Occipital lobe (tissue), 1 donor: ENCODE measurements at regions not wholly inside any gene's neighbourhood (a gene's known extent, or its start where the extent isn't known, plus 50 kb on each side); places are given as distances from the start of the nearest gene placed in this dataset.
A peak's percentile ranks its signal among the peaks of the same experiment; 100 is the strongest.

Experiments used
- DNase-seq: peaks from one replicate; lab custom pipeline; 2025; lab: John Stamatoyannopoulos, UW

- no peak for DNase-seq
Measured at GRCh38 chr11:104655066-104655465, 243.2 kb downstream of the CASP12 start.

- no peak for DNase-seq
Measured at GRCh38 chr11:104654181-104654813, 244.0 kb downstream of the CASP12 start.

DNA sequence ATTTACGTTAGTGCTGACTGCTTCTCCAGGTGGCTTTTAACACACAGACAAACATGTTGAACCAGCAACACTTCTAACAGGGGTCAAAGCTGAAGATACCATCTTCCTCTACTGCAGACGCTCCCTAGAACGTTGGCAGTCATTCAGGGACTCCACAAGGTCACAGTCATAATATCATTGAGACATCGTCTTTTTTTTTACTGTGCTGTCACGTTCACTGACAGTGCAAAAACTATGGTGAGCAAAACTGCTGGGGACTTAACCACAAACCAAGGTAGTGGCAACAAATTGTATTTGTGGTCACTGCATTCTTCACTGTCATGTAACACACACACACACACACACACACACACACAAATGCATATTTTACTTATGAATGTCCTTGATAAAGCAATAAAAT lies 244.9 kb downstream of the CASP12 start:
- DNase-seq: no peak

DNA sequence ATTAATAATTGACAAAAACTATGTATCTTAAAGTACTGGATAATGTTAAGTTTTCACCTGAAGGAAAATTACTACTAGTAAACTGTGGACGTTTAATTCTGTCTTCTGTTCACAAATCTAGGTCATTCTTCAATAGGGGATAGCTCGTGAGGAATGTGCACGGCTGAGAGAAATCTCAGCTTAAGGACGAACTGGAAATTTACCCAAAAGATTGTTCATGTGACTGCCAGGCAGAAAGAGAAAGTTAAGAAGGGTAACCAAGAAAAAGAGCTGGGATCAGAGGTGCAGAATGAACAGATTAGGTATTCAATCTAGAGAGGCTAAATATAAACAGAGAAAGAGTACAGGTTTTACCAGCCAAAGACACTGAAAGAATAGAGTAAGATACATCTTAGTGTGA lies 245.3 kb downstream of the CASP12 start:
- DNase-seq: no peak

DNA sequence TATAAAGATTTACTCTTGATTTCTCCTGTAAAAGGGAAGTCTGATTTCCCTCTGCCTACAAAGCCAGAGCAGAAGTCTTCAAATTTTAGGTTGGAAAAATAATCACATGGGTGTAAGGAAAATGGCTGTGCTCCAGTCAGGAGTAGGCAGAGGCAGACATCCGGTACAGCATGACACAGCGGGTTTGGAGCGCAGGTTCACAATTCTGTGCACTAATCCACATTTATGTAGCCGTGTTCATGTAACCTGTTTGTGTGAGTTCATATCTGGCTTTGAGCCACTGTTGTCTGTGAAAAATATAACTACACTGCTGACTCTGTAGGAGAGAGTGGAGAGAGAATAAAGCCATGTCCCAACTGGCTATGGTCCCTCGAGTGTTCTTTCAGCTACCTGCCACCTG lies 248.0 kb downstream of the CASP12 start:
- DNase-seq: no peak

DNA sequence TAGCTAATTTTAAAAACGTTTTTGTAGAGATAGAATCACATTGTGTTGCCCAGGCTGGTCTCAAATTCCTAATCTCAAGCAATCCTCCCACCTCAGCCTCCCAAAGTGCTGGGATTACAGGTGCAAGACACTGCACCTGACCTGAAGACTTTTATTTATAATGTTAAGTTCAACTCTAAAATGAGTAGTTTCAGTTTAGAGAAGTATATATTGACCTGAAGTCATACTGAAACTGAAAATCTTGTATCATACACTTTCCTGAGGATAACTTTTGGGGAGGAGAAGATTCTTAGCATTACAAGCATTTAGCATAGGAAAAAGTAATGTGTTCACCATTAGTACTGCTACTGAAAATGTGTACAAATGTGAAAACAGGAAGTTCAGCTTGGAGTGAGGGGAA lies 249.3 kb downstream of the CASP12 start:
- no peak for DNase-seq

DNA sequence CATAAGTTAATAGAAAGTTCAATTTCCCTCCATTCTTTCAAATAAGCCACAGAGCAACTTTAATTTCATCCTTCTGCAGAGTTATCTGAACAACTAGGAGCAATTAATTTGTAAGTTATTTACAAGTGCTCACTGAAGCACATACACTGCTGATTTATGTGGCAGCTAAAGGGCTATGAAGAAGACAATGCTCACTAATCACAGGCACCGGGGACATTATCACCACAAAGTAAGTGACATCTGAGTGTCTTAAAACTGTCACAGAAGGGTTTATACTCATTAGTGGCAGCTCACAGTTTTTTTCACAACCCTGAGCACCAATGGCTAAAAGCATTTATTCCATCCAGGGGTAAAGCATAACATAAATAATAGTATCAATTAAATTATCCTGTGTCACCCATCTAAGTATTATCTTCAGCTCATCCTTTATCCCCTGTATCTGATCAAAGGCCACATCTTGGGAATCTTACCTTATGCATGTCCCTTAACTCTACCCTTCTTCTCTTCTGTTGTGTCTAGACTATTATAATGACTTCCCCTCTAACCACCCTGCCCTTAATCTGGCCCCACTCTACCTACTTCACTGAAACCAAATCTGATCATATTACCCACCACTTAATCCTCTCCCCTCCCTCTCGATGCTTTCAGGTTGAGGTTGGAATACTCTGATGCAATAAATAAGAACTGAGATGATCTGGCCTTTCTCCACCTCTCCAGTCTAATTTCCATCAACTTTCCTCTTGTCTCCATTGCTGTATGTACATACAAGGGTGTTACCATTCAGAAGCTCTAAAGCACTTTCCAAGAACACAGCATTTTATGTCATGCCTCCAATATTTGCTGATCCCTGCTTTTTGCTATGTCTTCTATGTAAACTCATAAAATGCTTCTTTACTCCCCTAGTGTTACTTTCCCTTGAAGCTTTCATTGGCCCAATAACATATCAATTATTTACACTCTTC lies 252.7 kb downstream of the CASP12 start:
- DNase-seq: no peak

GRCh38 chr11:104637662-104638170 lies 260.5 kb downstream of the CASP12 start:
- DNase-seq: no peak

- no peak for DNase-seq
Measured at GRCh38 chr11:104633226-104633625, 265.0 kb downstream of the CASP12 start.

DNA sequence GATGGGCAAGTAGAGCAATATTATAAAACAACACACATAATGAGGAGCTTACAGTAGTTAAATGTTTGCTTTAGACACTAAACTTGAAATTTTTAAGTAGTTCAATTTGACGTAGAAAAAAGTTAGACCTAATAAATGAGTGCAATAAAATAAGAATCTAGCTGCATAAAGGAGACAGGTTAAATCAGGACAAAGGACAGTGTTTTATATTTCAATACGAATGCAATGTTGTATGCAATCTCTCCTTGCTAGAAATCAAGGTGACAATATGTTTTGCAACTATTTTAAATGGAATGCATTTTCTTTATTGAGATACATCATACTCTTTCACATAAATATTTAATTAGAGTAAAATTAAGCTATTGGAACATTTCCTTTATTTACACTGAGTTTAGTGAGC lies 267.9 kb downstream of the CASP12 start:
- DNase-seq: no peak

- no peak for DNase-seq
Measured at GRCh38 chr11:104625246-104625645, 273.0 kb downstream of the CASP12 start.

DNA sequence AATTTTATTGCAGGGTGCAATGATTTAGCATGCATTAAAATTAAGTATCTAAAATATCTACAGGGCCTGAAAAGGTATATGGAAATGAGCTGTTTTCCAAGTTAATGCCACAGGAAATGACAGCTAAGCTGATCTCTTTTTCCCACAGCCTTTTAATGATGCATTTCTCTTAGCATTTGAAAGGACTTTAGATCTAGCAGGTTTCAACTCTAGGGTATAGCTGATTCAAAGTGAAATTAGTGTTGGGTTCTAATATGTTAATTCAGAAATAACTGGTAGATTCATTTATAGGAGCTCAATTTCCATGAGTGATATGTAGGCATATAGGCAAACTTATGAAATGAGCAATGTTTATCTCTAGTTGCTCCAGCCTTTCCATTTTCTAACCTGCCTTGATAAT lies 274.2 kb downstream of the CASP12 start:
- DNase-seq: no peak

DNA sequence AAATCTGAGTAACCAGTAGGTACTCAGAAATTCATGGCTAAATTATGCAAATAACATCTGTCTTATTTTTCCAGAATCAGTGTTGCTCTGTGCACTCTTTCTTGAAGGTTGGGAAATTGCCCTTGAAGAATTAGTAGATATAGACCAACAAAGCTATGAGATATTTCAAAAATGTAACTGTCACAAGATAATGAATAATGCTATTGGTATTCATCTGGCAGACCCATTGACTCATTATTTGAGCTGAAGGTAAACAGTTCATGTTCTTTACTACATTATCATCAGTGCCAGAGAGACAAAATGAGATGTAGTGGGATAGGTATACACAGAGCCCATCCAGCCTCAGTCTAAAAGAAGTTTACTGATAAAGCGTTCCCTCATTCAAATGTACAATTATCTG lies 274.7 kb downstream of the CASP12 start:
- DNase-seq: no peak

- DNase-seq: no peak
Measured at GRCh38 chr11:104620991-104621390, 277.3 kb downstream of the CASP12 start.

GRCh38 chr11:104619751-104620150 lies 278.5 kb downstream of the CASP12 start:
- no peak for DNase-seq

- no peak for DNase-seq
Measured at GRCh38 chr11:104618954-104619353, 279.3 kb downstream of the CASP12 start.

- DNase-seq: no peak
Measured at GRCh38 chr11:104614961-104615360, 283.3 kb downstream of the CASP12 start.

DNA sequence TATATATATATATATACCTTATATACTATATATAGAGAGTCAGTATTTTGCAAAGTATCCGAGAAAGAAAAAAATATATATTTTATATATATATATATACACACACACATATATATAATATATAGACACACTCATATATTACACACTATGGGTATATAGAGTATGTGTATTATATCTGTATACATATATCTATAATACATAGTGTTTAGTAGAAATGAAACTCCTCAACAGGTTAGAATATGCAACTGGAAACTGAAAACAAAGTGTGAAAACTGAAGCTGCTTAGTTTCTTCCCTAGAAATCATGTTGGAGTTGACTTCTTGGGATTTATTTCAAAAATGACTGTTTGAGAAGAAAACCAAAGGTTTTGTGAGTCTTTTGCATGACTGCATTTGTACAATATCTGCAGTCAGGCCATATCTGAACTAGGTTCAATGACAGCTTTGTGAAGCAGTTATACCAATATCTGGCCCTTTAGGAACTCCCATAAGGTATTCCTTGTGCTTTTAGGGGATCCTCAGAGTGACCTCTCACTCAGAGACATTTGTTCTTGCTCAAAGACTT lies 284.1 kb downstream of the CASP12 start:
- no peak for DNase-seq

GRCh38 chr11:104610635-104611034 lies 287.6 kb downstream of the CASP12 start:
- no peak for DNase-seq

GRCh38 chr11:104609311-104610085 lies 288.8 kb downstream of the CASP12 start:
- peak; percentile 4 for DNase-seq

DNA sequence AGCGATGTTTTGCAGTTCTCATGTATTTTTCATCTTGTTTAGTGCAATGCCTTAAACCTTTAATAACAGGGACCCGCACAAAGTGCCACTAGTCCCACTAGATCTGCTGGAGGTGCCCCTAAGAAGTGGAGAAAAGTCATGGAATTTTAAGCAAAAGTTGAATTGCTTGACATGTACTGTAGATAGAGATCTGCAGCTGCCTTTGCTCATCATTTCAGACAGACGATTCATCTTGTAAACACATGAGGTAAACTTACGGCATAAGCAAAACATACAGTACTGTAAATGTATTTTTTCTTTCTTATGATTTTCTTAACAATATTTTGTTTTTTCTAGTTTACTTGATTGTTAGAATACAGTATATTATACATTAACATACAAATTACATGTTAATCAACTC lies 295.6 kb downstream of the CASP12 start:
- no peak for DNase-seq
